ENCODE measurements at regions not wholly inside any gene's neighbourhood (a gene's known extent, or its start where the extent isn't known, plus 50 kb on each side); places are given as distances from the start of the nearest gene placed in this dataset.

DNA sequence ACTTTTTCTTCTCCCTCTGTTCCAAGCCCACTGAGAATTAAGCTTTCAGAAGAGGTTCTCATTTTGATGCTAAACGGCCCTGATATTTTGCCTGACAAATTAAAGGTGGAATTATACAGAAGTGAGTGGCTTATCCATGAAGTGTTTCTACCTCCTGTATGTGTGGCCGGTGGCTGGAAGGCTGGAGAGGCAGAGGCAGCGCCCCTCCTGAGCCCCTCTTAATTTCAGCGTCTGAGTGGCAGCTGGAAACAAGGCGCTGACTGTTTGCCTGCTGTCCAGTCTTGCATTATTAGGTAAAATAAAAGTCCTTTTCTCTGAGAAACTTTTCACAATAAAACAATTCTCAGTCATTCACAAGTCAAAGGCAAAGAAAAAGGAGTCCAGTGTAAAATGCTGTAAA, 685.7 kb downstream of the MCTP2 start:
- DNase-seq (ENCODE audit: low spot score), result no peak

DNA sequence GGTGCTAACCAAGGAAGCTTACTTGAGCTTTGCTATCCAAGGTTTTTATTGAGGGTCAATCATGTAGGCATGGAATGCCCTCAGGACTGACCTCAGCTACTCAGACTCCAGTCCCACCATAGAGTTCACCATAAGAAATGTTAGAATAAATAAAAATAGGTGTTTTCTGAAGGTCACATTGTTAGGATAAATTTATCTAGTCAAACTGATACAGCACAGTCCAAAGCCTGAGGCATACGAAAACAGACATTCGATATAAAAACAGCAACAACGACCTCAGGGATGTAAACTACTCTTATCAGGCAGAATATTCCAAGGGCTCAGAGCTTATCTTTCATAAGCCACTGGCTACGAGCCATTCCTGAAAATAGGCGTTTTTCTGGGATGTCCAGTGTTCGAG, 690.6 kb downstream of the MCTP2 start:
- no peak for DNase-seq (ENCODE audit: low spot score)

DNA sequence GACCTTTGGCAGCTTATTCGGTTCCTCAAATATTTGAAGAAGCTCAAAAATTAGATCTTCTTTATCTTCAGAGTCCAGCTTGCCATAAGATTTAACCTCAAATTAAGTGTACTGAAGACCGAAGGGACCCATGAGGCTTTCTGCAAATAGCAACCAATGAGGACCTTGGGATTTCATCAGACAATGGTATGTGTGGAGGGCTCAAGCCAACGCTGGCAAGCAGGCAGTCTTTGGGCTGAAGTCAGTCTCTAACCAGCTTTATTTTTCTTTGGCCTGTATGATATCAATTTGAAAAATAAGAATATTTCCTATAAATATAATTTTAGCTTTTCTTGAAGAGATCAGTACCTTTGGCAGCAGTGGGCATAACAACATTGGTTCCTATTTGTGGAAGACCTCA, 692.7 kb downstream of the MCTP2 start:
- no peak for DNase-seq (ENCODE audit: low spot score)

DNA sequence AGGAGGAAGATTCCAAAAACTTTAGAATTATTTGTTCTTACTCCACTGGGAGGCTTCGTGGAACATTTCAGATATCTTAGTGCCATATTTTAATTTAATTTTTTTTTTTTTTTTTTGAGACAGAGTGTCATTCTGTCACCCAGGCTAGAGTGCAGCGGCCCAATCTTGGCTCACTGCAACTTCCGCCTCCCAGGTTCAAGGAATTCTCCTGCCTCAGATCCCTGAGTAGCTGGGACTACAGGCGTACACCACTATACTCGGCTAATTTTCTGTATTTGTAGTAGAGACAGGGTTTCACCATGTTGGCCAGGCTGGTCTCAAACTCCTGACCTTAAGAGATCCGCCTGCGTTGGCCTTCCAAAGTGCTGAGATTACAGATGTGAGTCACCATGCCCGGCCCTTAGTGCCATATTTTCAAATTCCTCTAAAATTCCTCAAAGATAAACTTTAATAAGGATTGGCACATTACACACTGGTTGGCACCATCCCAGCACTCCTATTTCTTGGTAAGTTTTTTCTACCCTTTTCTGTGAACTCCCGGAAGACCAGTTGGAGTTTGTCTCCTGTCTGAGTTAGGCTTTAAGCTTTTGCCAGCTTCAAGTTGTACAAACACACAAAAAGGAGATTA, 693.7 kb downstream of the MCTP2 start:
- DNase-seq (ENCODE audit: low spot score), result no peak

DNA sequence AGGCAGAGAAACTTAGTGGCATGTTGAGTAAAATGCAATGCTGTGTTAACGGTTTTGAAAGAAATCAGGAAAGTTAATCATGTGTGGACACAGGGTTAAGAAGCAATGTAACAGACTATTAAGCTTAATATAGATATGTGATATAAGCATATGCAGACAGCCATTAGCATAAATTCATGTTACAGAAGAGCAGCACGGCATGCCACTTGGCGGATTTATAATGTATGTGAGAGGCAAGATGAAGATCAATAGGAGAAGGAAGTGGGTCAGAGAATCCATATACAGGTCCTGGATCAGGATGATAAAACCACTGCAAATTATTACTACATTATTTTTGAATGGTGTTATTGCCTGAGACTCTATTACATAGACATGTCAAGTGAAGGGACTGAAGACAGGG, 694.3 kb downstream of the MCTP2 start:
- DNase-seq (ENCODE audit: low spot score), result no peak

DNA sequence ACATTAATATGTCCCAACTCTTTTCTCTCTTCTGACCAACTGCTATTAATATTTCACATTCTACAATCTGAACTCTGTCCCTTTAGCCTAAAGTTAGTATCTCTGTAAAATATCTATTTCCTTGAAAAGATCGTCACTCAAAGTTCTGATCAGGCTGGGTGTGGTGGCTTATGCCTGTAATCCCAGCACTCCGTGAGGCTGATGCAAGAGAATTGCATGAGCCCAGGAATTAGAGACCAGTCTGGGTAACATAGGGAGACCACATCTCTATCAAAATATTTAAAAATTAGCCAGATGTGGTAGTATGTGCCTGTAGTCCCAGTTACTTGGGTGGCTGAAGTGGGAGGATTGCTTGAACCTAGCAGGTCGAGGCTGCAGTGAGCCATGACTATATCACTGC, 695.6 kb downstream of the MCTP2 start:
- DNase-seq (ENCODE audit: low spot score), result no peak

DNA sequence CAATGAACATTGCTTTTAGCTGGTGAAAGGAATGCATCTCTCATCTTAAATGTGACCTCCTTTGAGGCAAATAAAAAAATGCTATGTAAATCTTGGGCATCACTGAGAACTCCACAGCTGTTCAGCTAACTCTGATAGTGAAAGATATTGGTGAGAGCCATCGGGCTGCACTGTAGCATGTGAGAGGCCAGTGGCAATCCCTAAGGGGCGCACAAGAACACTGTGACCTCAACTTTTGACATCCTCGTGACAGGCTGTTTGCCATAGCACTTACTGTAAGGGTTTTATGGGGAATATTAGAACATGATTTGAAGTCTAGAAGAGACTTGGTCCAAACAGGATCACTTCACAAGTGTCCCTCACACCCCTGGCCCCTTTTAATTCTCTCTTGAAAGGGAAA, 697.9 kb downstream of the MCTP2 start:
- DNase-seq (ENCODE audit: low spot score), result no peak

DNA sequence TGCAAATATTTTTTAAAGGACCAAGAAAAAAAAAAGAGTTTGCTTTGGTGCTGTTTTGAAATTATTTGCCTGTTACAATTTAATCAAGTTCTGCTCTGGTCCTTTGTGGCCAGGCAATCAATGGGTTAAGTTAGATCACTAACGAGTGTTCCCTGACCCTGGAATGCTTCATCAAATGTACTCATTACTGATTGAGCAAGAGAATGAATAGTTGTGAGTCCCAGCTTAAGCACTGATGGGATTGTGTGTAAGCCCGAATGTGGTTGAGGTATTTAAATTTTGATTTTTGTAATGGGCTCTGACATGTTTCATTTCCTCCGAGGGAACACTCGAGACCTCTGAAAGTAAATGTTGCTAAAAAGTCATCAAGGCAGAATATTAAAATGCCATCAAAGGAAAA, 699.1 kb downstream of the MCTP2 start:
- DNase-seq (ENCODE audit: low spot score), result no peak

DNA sequence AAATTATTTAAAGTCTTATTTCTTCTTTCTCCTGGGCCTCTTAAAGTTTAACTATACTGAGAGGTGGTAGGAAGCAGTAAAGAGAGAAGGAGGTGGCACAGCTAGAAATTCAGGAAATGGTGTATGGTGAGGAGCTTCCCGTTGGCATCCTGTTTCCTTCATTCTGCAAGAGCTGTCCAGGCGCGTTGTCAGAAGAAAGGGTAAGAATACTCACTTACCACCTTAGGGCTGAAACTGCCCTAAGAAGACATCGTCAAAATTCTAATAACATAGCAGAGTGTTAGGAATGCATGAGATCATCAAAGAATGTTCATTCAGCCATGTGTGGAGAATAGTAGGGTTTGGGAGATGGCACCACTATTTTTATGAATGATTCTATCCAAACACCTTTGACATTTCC, 699.6 kb downstream of the MCTP2 start:
- DNase-seq (ENCODE audit: low spot score), result no peak

DNA sequence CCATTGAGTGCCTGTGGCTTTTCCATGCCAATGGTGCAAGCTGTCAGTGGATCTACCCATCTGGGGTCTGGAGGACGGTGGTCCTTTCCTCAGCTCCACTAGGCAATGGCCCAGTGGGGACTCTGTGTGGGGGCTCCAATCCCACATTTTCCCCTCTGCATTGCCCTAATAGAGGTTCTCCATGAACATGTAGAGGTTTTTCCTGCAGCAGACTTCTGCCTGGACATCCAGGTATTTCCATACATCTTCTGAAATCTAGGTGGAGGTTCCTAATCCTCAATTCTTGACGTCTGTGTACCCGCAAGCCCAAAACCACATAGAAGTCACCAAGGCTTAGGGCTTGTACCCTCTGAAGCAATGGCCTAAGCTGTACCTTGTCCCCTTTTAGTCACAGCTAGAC, 703.1 kb downstream of the MCTP2 start:
- DNase-seq (ENCODE audit: low spot score), result no peak

DNA sequence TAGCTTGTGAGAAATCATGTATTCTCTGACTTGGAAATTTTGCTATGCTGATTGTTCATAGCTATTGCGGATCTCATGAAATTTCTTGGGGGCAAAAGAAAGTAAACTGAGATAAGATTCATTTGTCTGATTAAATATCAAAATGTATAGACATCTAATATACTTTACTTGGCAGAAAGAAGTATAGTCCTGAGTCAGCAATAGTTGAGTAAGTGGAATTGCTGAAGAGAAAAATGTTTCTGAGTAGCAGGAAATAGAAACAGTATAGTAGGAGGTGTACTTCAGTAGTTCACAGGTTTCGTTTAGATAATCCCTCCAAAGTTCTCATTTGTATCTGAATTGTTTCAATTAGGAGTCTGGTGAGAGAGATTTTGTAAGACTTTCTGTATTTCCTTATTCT, 705.9 kb downstream of the MCTP2 start:
- DNase-seq (ENCODE audit: low spot score), result no peak

DNA sequence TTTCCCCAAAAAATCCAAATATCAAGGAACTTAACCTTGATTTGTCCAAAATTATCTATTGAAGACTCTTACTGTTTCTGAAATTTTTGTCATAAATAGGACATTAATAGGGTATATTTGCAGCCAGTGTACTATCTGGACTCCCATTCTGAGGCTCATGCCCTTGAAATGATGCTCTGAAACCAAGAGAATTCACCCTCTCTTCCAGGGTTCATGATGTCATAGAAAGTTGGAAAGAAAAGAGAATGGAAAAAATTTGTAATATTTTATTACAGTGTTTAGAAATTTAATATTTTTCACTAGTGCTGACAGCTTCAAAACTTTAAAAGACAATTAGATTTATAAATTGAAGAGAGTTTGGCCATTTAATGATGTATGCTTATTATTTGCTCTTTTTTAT, 712.5 kb downstream of the MCTP2 start:
- no peak for DNase-seq (ENCODE audit: low spot score)

DNA sequence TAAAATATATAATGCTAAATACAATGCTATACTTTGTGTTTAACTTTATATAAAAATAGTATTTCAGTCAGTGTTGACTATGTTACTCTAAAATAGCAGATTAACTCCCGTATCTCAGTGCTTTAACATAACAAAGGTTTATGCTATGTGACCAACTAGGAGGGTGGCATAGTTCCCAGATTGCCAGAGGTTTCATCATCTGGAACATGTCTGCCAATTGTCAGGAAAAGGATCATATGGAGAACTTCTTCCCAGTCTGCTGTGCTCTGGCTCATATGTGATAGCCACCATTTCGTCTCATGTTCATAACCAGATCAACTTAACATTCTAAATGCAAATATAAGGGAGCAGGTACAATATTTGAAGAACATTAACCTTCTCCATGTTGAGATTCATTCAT, 720.2 kb downstream of the MCTP2 start:
- no peak for DNase-seq (ENCODE audit: low spot score)

DNA sequence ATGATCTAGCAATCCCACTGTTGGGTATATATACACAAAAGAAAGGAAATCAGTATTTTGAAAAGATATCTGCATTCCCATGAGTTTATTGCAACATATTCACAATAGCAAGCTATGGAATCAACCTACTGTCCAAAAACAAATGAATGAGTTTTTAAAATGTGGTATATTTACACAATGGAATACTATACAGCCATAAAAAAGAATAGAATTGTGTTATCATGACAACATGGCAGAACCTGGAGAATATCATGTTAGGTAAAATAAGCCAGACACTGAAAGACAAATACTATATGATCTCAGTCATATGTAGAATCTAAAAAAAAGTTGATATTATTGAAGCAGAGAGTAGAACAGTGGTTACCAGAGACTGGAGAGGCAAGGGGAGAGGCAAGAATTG, 732.6 kb downstream of the MCTP2 start:
- no peak for DNase-seq (ENCODE audit: low spot score)

DNA sequence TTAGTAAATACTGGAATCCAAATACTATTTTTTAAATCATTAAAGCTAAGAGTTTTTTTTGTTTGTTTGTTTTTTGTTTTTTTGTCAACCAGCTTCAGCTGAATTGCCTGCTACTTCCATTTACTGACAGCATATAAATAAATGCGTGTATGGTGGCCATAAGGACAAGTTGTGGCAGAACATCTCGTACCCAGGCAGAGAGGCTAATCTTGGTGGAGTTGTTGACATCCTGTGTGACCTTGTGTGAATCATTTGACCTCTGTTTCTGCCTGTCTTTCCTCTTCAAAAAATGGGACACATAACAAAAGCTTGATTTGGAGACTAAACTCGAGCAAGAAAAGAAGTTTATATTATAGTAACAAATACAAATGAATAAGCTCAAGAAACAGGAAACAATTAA, 734.2 kb downstream of the MCTP2 start:
- no peak for DNase-seq (ENCODE audit: low spot score)

DNA sequence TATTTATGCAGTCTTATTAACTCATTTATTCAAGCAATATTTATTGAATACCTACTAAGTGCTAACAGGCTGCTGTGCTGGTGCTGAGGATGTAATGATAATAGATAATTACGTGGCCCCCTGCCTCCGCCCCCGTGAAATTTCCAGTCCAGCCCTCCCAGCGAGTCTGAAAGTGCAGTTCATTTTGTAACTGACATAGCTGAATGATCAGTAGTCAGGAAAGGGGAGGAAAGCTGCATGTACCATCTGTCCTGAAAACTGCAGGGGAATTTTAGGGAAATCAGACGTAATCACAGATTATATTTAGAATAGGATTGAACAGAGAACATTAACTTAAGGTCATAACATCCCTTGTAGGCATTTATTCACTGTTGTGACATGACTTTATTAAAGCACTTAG, 736.8 kb downstream of the MCTP2 start:
- no peak for DNase-seq (ENCODE audit: low spot score)

DNA sequence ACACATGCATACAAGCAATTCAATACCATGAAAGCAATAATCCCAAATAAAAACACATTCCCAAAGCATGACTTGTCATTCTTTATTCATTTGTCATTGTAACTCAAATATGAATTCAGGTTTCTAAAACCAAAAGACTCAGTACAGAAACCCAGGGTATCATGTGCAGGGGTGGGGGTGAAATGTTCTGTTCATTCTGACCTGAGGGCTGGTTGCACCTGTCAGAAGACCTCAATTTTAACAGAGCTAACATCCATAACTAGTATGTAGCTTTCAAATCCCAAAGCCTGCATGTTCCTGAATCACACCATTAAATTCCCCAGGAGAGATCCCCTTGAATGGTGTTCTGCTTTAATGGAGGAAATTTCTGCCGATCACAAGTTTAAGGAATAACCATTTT, 738.7 kb downstream of the MCTP2 start:
- DNase-seq (ENCODE audit: low spot score), result no peak

DNA sequence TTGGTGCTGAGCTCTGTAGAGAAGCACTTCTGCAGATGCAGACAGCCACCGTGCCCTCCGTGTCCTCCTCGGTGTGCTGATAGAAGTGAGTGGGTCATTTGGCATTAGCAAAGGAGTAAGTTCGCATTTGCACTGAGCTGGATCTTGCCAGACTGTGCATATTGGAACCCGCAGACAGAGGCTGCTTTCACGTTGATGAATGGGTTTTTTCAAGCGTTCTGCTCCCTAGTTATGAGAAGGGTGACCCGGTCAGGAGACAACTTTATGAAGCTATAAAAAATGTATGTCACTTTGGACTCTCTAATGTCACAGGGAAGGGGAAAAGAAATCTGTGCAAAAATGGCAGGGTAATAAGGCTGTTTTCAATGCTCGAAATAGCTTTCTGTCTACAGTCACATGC, 739.4 kb downstream of the MCTP2 start:
- no peak for DNase-seq (ENCODE audit: low spot score)

DNA sequence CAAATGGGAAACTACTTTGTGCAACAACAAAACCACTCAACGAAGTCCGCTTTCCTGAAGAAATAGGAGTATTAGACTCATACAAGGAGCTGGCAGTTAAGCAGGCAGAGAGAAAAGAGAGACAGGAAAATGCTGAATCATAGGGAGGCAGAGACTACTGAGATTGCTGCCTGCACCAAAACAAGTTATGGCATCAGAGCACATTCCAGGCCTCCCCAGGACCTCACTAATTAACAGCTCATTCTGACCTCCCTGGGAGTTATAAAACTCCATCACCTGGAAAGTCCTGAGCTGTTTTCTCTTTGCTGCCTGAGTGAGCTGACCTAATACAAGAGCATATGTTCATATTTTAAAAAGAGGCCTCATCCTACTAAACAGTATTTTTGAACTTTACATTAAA, 741.0 kb downstream of the MCTP2 start:
- DNase-seq (ENCODE audit: low spot score), result peak; percentile 29

DNA sequence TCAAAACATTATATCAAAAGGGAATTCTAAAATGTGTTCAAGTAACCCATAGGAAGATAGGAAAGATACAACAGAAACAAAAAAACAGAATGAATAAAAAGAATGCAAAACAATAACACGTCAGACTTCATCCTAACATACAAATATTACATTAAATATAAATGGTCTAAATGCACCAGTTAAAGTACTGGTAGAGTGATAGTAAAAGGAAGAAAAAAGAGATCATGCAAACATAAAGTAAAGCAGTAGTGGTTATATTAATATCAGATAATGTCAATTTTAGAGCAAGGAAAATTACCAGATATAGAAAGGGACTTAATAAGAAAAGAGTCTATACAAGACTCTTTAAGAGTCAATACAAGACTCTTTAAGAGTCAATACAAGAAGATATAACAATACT, 755.7 kb downstream of the MCTP2 start:
- no peak for DNase-seq (ENCODE audit: low spot score)

DNA sequence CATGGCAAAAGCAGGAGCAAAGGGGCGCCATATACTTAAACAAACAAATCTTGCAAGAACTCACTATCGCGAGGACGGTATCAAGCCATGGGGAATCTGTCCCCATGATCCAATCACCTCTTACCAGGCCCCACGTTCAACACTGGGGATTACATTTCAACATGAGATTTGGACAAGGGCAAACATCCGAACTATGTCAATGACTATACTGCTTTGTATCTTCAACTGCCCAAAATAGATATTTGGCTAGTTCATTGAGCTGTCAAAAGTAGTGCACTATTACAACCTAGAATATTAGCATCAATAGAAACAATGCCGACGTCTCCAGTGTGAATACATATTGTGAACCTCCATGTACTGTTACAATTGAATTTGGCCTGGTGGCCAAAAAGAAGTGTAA, 760.4 kb downstream of the MCTP2 start:
- DNase-seq (ENCODE audit: low spot score), result no peak

DNA sequence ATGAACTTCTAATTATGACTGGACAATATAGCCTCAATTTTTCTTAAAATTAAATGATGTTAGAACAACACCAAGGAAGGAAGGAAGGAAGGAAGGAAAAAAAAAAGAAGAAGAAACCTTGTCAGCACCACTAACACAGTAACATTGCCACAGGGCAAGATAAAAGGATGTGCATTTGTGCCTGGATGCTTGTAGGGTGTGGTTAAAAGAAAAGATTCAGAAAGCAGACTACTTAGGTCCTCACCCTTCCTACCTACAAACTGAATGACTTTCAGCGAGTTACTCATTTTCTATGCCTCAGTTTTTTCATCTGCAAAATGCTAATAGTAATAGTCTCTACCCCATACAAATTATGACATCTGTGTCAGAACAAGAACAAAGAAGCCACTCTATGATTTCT, 778.3 kb downstream of the MCTP2 start:
- no peak for DNase-seq (ENCODE audit: low spot score)

DNA sequence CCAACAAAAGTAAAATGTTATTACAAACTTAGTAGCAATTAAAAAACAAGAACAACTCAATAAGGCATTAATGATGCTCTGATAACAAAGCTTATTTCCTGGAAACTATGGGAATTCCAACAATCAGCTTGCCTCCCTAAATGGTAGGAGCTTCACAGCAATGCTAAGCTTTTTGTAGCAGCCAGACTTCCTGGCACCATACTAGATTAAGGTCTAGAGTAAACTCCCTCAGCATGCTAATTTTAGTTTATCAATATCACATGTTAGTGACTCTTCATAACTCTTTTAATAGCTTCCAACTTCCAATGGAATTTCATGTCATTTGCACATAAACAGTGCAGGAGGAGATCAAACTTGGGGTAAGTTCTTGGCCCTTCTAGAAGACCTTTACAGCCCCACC, 782.0 kb downstream of the MCTP2 start:
- DNase-seq (ENCODE audit: low spot score), result no peak

DNA sequence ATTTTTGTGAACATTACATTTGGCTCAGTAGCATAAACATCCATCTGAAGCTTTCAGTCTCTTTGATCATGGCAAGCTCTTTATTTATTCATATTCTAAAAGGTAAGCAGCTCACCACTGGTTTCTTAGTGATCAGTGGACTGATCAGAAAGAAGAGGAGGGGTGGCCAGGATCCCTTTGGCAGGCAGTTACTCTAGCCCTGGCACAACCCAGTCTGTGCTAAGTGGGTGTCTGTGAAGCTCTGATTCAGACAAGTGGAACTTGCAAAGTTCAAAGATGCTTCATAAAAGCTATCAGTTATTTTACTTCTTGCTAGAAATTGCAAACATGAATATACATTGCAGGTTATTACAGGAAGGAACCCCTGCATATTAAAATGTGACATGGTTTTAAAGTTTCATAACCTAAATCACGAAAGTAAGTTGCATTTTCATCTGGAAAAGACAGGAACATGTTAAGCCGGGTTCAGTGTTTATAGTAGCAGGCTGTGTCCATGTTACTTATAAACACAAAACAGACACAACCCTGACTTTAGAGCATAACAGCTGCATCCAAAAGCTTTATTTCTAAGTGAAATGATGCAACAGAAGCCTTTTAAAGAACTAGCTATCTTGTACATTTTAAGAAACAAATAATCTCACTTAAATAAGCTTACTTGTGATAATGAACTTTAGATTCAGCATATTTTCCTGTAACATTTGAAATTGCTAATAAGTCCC, 785.3 kb downstream of the MCTP2 start:
- peak; percentile 16 for DNase-seq (ENCODE audit: low spot score)
